Hematopoietic multipotent progenitor cell treated with erythropoietin and hydrocortisone succinate and interleukin-3 and kit ligand, for 8 days (in vitro differentiated cells): ENCODE measurements at regions not wholly inside any gene's neighbourhood (a gene's known extent, or its start where the extent isn't known, plus 50 kb on each side); places are given as distances from the start of the nearest gene placed in this dataset.
"Not testable (repeated sequence)": the region's sequence is repeated elsewhere in the genome, so short reads cannot be mapped to it uniquely, and the experiment has no call there.

Experiments used
- DNase-seq: peaks from one replicate; pipeline ENCODE4 v3.0.0-alpha.2; 2015

DNA sequence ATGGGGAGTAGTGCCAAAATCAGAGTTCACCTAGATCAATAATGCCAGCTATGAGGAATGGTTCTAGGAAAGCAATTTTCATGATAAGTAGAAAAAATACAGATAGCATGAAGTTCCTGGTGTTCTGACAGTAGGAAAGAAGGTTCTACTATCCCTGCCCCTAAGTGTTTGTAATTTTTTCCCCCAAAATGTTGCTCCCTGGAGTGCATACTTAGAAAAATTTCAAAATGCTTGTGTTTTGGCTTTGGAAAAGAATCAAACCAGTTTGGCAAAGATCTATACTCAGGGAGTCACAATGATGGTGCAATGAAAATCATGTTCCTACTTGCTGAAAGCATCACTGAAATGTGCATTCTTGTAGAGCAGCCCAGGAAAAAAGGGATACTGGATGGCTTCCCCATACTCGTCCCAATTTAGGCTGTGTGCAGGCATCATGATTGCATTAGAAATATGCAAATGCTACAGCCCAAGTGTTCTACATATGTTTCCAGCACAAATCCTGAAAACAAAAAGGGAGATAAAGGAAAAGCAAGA lies 74.7 kb downstream of the LPAR4 start:
- DNase-seq: no peak

DNA sequence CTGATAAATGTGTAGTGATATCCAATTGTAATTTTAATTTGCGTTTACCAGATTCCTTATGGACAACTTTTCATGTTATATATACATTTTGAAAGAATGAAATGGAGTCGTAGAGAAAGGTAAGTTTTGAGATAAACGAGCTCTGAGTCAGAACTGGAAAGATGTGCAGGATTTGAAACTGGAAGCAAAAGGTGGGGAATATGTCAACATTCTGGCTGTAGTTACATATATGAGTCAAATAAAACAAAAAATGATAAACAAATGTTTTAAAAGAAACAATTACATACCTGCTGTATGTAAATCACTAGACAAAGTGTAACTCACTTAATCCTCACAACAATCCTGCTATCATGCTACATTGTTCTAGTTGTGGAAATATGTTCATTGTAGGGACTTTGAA lies 84.0 kb downstream of the LPAR4 start:
- DNase-seq: no peak

- no peak for DNase-seq
These were observed 91.2 kb downstream of the LPAR4 start for GRCh38 chrX:78838709-78839108.

GRCh38 chrX:78839711-78840110 lies 92.2 kb downstream of the LPAR4 start:
- DNase-seq: no peak

- not testable (repeated sequence) for DNase-seq
These were observed 96.7 kb downstream of the LPAR4 start for GRCh38 chrX:78844218-78844617.

DNA sequence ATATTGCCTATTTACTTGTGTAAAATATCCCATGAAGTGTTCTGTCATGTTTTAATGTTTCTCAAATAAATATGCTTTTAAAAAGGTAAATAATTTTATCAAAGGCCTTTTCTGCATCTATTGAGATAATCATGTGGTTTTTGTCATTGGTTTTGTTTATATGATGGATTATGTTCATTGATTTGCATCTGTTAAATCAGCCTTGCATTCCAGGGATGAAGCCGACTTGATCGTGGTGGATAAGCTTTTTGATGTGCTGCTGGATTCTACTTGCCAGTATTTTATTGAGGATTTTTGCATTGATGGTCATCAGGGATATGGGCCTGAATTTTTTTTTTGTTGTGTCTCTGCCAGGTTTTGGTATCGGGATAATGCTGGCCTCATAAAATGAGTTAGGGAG lies 63.9 kb upstream of the P2RY10 start:
- not testable (repeated sequence) for DNase-seq

DNA sequence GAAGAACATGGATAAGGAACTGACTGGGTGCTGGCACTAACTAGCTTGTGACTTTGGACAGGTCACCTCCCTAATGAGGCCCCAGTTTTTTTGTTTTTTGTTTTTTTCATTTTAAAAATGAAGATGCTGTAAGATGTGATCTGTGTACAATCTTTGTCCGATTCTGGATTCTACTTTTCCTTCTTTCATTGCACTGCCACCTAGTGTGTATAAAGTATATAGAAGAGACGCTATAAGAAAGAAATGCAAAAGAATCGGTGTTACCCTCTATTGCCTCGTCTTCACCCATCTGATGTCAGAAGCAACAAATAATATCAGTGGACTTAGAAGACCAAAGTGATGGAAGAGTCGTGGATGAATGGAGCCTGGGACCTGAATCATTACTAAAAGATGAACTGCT lies 58.6 kb upstream of the P2RY10 start:
- peak; percentile 2 for DNase-seq
